ENCODE measurements at regions not wholly inside any gene's neighbourhood (a gene's known extent, or its start where the extent isn't known, plus 50 kb on each side); places are given as distances from the start of the nearest gene placed in this dataset.

DNA sequence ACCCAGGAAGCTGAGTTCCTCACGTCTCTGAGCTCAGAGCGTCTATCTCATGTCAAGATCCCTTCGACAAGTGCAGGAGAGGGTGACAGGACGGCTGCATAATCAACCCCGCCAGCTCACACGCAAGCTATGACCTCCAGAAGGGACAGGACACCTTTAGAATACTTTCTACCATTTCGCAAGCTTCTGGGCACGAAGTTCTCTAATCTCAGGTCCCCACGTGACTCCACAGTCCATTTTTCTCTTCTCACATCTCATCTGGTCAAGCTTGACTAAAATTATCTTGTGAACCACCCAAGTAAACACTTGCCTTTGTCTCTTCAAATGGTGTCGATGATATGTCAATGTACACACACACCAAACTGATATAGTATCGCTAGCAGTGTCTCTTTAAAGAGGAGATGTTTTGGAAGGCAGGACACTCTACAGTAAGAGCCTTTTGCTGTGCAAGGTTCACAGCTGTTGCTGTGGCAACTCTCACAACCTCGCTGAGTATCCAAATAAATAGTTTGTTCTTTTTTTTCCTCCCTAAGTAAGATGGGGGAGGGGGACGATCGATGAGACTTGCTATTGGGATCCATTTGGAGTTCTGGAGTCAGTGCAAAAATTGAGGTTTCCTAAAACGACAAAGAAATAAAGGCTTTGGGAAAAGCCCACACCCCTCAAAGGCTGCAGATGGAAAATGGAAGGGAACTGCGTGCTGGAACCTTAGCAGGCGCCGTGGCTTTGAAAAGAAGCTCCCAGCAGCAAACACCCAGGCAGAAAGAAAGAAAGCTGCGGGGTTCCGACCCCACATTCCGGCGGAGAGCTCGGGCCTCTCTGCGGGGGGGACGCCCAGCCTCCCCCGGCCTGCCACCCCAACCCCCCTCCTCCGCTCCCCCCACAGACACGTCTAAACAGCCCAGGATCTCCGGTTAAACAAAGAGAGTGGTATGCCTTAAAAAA lies 215.4 kb upstream of the UBASH3B start:
- H3K4me2 ChIP-seq (ENCODE audit: control insufficient read depth, extremely low read depth, insufficient read depth, low read depth, low read length): peak overlapping the region; percentile 67
- peak overlapping the region in 2 of 3 experiments; percentile 17 to 52 for H3K4me3 ChIP-seq (ENCODE audit: control insufficient read depth in 2 of 3, extremely low read depth in 1 of 3, insufficient read depth in 2 of 3, low read depth in 1 of 3, low read length in 3 of 3)
- no peaks in the 10 kb centered on the region for H3K9me3 ChIP-seq (ENCODE audit: control insufficient read depth, low read depth, low read length)
- no peaks in the 10 kb centered on the region for H4K20me1 ChIP-seq (ENCODE audit: control insufficient read depth, extremely low read depth, insufficient read depth, low read length)
- DNase-seq (ENCODE audit: low read depth, low spot score) (no peak), FAIRE-seq (no peak)
- H3K79me2 ChIP-seq (ENCODE audit: control insufficient read depth, insufficient read depth, low read length): no peaks in the 10 kb centered on the region
- peaks cover 42% of the 10 kb centered on the region for H3K27me3 ChIP-seq (ENCODE audit: control insufficient read depth, extremely low read depth, insufficient read depth, low read length)
- H2AFZ ChIP-seq (ENCODE audit: control insufficient read depth, low read length): no peak overlapping the region
- dilution Hi-C loops (cut with MboI; ENCODE audit: extremely low pct_ligation_motif_present, low sequenced_read_pairs): no loop called here
- no peak overlapping the region for H3K9ac ChIP-seq (ENCODE audit: control insufficient read depth, extremely low read depth, insufficient read depth, low read length)
- H3K36me3 ChIP-seq (ENCODE audit: control insufficient read depth in 2 of 2, extremely low read depth in 1 of 2, insufficient read depth in 2 of 2, low read length in 2 of 2): no peaks in the 10 kb centered on the region
- no peak for TF ChIP-seq CTCF (optimal IDR thresholded peaks at IDR 0.05 in 1 of 3, IDR thresholded peaks at IDR 0.05 in 1 of 3, conservative IDR thresholded peaks at IDR 0.05 in 1 of 3; ENCODE audit: extremely low read depth in 1 of 3, insufficient read depth in 2 of 3, low read length in 3 of 3)
- TF ChIP-seq EZH2 (IDR thresholded peaks at IDR 0.05; ENCODE audit: low read length): no peak
- H3K9me1 ChIP-seq (ENCODE audit: control insufficient read depth, extremely low read depth, insufficient read depth, low read length): no peaks in the 10 kb centered on the region
- H3K27ac ChIP-seq (ENCODE audit: control insufficient read depth, insufficient read depth, low read length): no peak overlapping the region
- H3K4me1 ChIP-seq (ENCODE audit: control insufficient read depth, extremely low read depth, insufficient read depth, low read length): peaks cover 5% of the 10 kb centered on the region

DNA sequence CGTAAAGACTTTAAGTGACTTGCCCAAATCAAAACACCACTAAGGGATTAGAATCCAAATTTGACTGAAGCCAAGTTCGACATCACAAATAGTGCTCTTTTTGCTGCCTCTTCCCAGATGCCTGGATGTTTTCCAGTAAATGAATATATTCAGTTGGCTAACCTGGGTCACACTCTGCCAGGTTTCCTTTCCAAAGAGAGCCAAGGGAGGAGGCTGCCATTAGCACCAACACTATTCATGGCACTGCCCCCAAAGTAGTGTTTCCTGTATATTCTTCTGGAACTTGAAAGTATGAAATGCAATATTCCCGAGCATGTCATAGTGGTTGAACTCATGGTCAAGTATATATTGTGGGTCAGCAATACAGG lies 219.3 kb upstream of the UBASH3B start:
- Histone ChIP-seq H3K4me2 (ENCODE audit: control insufficient read depth, extremely low read depth, insufficient read depth, low read depth, low read length) (no peak overlapping the region), H4K20me1 (ENCODE audit: control insufficient read depth, extremely low read depth, insufficient read depth, low read length) (no peaks in the 10 kb centered on the region), H3K4me3 (ENCODE audit: control insufficient read depth in 2 of 3, extremely low read depth in 1 of 3, insufficient read depth in 2 of 3, low read depth in 1 of 3, low read length in 3 of 3) (no peak overlapping the region), H3K36me3 (ENCODE audit: control insufficient read depth in 2 of 2, extremely low read depth in 1 of 2, insufficient read depth in 2 of 2, low read length in 2 of 2) (no peaks in the 10 kb centered on the region), H3K9ac (ENCODE audit: control insufficient read depth, extremely low read depth, insufficient read depth, low read length) (no peak overlapping the region), H2AFZ (ENCODE audit: control insufficient read depth, low read length) (no peak overlapping the region), H3K9me1 (ENCODE audit: control insufficient read depth, extremely low read depth, insufficient read depth, low read length) (no peaks in the 10 kb centered on the region), H3K9me3 (ENCODE audit: control insufficient read depth, low read depth, low read length) (no peaks in the 10 kb centered on the region), H3K27ac (ENCODE audit: control insufficient read depth, insufficient read depth, low read length) (no peak overlapping the region), H3K4me1 (ENCODE audit: control insufficient read depth, extremely low read depth, insufficient read depth, low read length) (peaks cover 5% of the 10 kb centered on the region), H3K27me3 (ENCODE audit: control insufficient read depth, extremely low read depth, insufficient read depth, low read length) (peaks cover 22% of the 10 kb centered on the region), H3K79me2 (ENCODE audit: control insufficient read depth, insufficient read depth, low read length) (no peaks in the 10 kb centered on the region)
- FAIRE-seq (no peak), DNase-seq (ENCODE audit: low read depth, low spot score) (no peak)
- TF ChIP-seq EZH2 (IDR thresholded peaks at IDR 0.05; ENCODE audit: low read length): no peak
- TF ChIP-seq CTCF (optimal IDR thresholded peaks at IDR 0.05 in 1 of 3, IDR thresholded peaks at IDR 0.05 in 1 of 3, conservative IDR thresholded peaks at IDR 0.05 in 1 of 3; ENCODE audit: extremely low read depth in 1 of 3, insufficient read depth in 2 of 3, low read length in 3 of 3): no peak
- dilution Hi-C loops (cut with MboI; ENCODE audit: extremely low pct_ligation_motif_present, low sequenced_read_pairs): no loop called here
